ENCODE measurements at regions not wholly inside any gene's neighbourhood (a gene's known extent, or its start where the extent isn't known, plus 50 kb on each side); places are given as distances from the start of the nearest gene placed in this dataset.

- Mint-ChIP-seq H3K27me3 (no peaks in the 10 kb centered on the region), H3K4me1 (ENCODE audit: low read depth) (peaks cover 7% of the 10 kb centered on the region), H3K4me3 (ENCODE audit: low read depth) (no peak overlapping the region), H3K27ac (no peak overlapping the region), H3K9me3 (ENCODE audit: low read depth) (no peaks in the 10 kb centered on the region), H3K36me3 (ENCODE audit: insufficient read depth) (no peaks in the 10 kb centered on the region)
- no peak for TF ChIP-seq CTCF (IDR thresholded peaks at IDR 0.05; ENCODE audit: unreplicated experiment)
- no peak for DNase-seq (ENCODE audit: low spot score, unreplicated experiment)
These were observed 66.3 kb upstream of the SLC6A6 start for GRCh38 chr3:14335774-14336748.

GRCh38 chr3:14336749-14337598, 65.4 kb upstream of the SLC6A6 start:
- Mint-ChIP-seq H3K4me1 (ENCODE audit: low read depth) (peaks cover 6% of the 10 kb centered on the region), H3K4me3 (ENCODE audit: low read depth) (no peak overlapping the region), H3K36me3 (ENCODE audit: insufficient read depth) (no peaks in the 10 kb centered on the region), H3K27me3 (peaks cover 1% of the 10 kb centered on the region), H3K27ac (no peak overlapping the region), H3K9me3 (ENCODE audit: low read depth) (no peaks in the 10 kb centered on the region)
- no peak for TF ChIP-seq CTCF (IDR thresholded peaks at IDR 0.05; ENCODE audit: unreplicated experiment)
- DNase-seq (ENCODE audit: low spot score, unreplicated experiment), result no peak

- no peak overlapping the region for H3K4me3 Mint-ChIP-seq (ENCODE audit: low read depth)
- H3K36me3 Mint-ChIP-seq (ENCODE audit: insufficient read depth), result no peaks in the 10 kb centered on the region
- peaks cover 6% of the 10 kb centered on the region for H3K4me1 Mint-ChIP-seq (ENCODE audit: low read depth)
- H3K27ac Mint-ChIP-seq, result no peak overlapping the region
- H3K27me3 Mint-ChIP-seq, result peaks cover 2% of the 10 kb centered on the region
- DNase-seq (ENCODE audit: low spot score, unreplicated experiment), result no peak
- TF ChIP-seq CTCF (IDR thresholded peaks at IDR 0.05; ENCODE audit: unreplicated experiment), result no peak
- no peaks in the 10 kb centered on the region for H3K9me3 Mint-ChIP-seq (ENCODE audit: low read depth)
These were observed 64.6 kb upstream of the SLC6A6 start for GRCh38 chr3:14337828-14338227.

- Mint-ChIP-seq H3K27ac (no peak overlapping the region), H3K4me1 (ENCODE audit: low read depth) (peaks cover 6% of the 10 kb centered on the region), H3K9me3 (ENCODE audit: low read depth) (no peaks in the 10 kb centered on the region), H3K27me3 (peaks cover 2% of the 10 kb centered on the region), H3K36me3 (ENCODE audit: insufficient read depth) (no peaks in the 10 kb centered on the region), H3K4me3 (ENCODE audit: low read depth) (no peak overlapping the region)
- no peak for TF ChIP-seq CTCF (IDR thresholded peaks at IDR 0.05; ENCODE audit: unreplicated experiment)
- no peak for DNase-seq (ENCODE audit: low spot score, unreplicated experiment)
These were observed 64.2 kb upstream of the SLC6A6 start for GRCh38 chr3:14338242-14338641.

GRCh38 chr3:14338898-14339458, 63.4 kb upstream of the SLC6A6 start:
- DNase-seq (ENCODE audit: low spot score, unreplicated experiment), result no peak
- H3K27ac Mint-ChIP-seq, result no peak overlapping the region
- peaks cover 9% of the 10 kb centered on the region for H3K27me3 Mint-ChIP-seq
- H3K4me1 Mint-ChIP-seq (ENCODE audit: low read depth), result peaks cover 9% of the 10 kb centered on the region
- TF ChIP-seq CTCF (IDR thresholded peaks at IDR 0.05; ENCODE audit: unreplicated experiment), result no peak
- no peaks in the 10 kb centered on the region for H3K9me3 Mint-ChIP-seq (ENCODE audit: low read depth)
- H3K4me3 Mint-ChIP-seq (ENCODE audit: low read depth), result no peak overlapping the region
- no peaks in the 10 kb centered on the region for H3K36me3 Mint-ChIP-seq (ENCODE audit: insufficient read depth)

Measured in progenitor cell of endocrine pancreas (in vitro differentiated cells).